Peyer's patch (tissue), 4 donors: ENCODE measurements at regions not wholly inside any gene's neighbourhood (a gene's known extent, or its start where the extent isn't known, plus 50 kb on each side); places are given as distances from the start of the nearest gene placed in this dataset.

Source experiments
- DNase-seq, 3 donors: peaks; one replicate each; pipeline ENCODE4 v3.0.0-alpha.2; 2017 to 2019
- H3K27ac ChIP-seq, 4 donors: fragments of 200-600 bp; sonication (generic); one replicate each; pipeline ENCODE4 v1.5.1; 2016 to 2019
- H3K27me3 ChIP-seq, 2 donors: fragments of 200-600 bp; sonication (generic); one replicate each; pipeline ENCODE4 v1.5.1; 2019
- H3K36me3 ChIP-seq, 3 donors: fragments of 200-600 bp; sonication (generic); one replicate each; pipeline ENCODE4 v1.5.1; 2016 to 2019
- H3K4me1 ChIP-seq, 4 donors: fragments of 200-600 bp; sonication (generic); one replicate each; pipeline ENCODE4 v1.5.1; 2016 to 2019
- H3K4me3 ChIP-seq, 4 donors: fragments of 200-600 bp; sonication (generic); 1 replicate in 3 of 4; 2 replicates in 1 of 4; pipeline ENCODE4 v1.5.1; 2016 to 2019; ENCODE audit warnings: mild to moderate bottlenecking in 1 of 4
- H3K9me3 ChIP-seq, 4 donors: fragments of 200-600 bp; sonication (generic); one replicate each; pipeline ENCODE4 v1.5.1; 2016 to 2019; ENCODE audit warnings: mild to moderate bottlenecking in 1 of 4
- CTCF ChIP-seq, 6 experiments: fragments of 450-650 bp in 4 of 6; fragments of 200-600 bp in 2 of 6; sonication (generic) in 1 of 6; IDR thresholded peaks; one replicate each; pipeline ENCODE4 v1.5.1; 2017 to 2019; ENCODE audit warnings: antibody characterized with exemption in 6 of 6, mild to moderate bottlenecking in 3 of 6, moderate library complexity in 1 of 6
- POLR2A ChIP-seq, 2 donors: fragments of 450-650 bp; IDR thresholded peaks; one replicate each; pipeline ENCODE4 v1.5.1; 2017; ENCODE audit warnings: antibody characterized with exemption in 2 of 2, mild to moderate bottlenecking in 2 of 2, moderate library complexity in 2 of 2

GRCh38 chr2:198390670-198391069 lies 586.3 kb downstream of the PLCL1 start:
- Histone ChIP-seq H3K4me3 (no peak overlapping the region), H3K27ac (no peak overlapping the region), H3K9me3 (no peaks in the 10 kb centered on the region), H3K27me3 (no peaks in the 10 kb centered on the region), H3K4me1 (peaks cover 0 to 8% (median 0%) of the 10 kb centered on the region in 4 donors), H3K36me3 (no peaks in the 10 kb centered on the region)
- TF ChIP-seq POLR2A (IDR thresholded peaks at IDR 0.05) (no peak), CTCF (IDR thresholded peaks at IDR 0.05) (no peak)
- DNase-seq = no peak

GRCh38 chr2:198387677-198388076 lies 583.3 kb downstream of the PLCL1 start:
- Histone ChIP-seq H3K27me3 (no peaks in the 10 kb centered on the region), H3K36me3 (no peaks in the 10 kb centered on the region)

GRCh38 chr2:198385856-198386255 lies 581.5 kb downstream of the PLCL1 start:
- H3K27ac ChIP-seq = no peak overlapping the region
- no peaks in the 10 kb centered on the region for H3K27me3 ChIP-seq
- no peak for TF ChIP-seq CTCF (IDR thresholded peaks at IDR 0.05)
- TF ChIP-seq POLR2A (IDR thresholded peaks at IDR 0.05) = no peak
- no peaks in the 10 kb centered on the region for H3K36me3 ChIP-seq
- H3K4me1 ChIP-seq = no peaks in the 10 kb centered on the region
- no peak overlapping the region for H3K4me3 ChIP-seq
- no peaks in the 10 kb centered on the region for H3K9me3 ChIP-seq
- no peak for DNase-seq

More at GRCh38 chr2:198387677-198388076, 583.3 kb downstream of the PLCL1 start:
- Histone ChIP-seq H3K9me3 (no peaks in the 10 kb centered on the region), H3K4me3 (no peak overlapping the region), H3K4me1 (no peaks in the 10 kb centered on the region), H3K27ac (no peak overlapping the region)
- DNase-seq = no peak
- no peak for TF ChIP-seq POLR2A (IDR thresholded peaks at IDR 0.05)
- TF ChIP-seq CTCF (IDR thresholded peaks at IDR 0.05) = no peak

GRCh38 chr2:198385326-198385725 lies 580.9 kb downstream of the PLCL1 start:
- no peaks in the 10 kb centered on the region for H3K9me3 ChIP-seq
- H3K27ac ChIP-seq = no peak overlapping the region
- TF ChIP-seq CTCF (IDR thresholded peaks at IDR 0.05) = no peak
- no peak for TF ChIP-seq POLR2A (IDR thresholded peaks at IDR 0.05)
- no peak overlapping the region for H3K4me3 ChIP-seq
- H3K36me3 ChIP-seq = no peaks in the 10 kb centered on the region
- no peak for DNase-seq
- H3K27me3 ChIP-seq = no peaks in the 10 kb centered on the region
- no peaks in the 10 kb centered on the region for H3K4me1 ChIP-seq

GRCh38 chr2:198383392-198383791 lies 579.0 kb downstream of the PLCL1 start:
- DNase-seq = no peak
- Histone ChIP-seq H3K27me3 (no peaks in the 10 kb centered on the region), H3K4me3 (no peak overlapping the region), H3K27ac (no peak overlapping the region), H3K9me3 (no peaks in the 10 kb centered on the region), H3K4me1 (no peaks in the 10 kb centered on the region), H3K36me3 (no peaks in the 10 kb centered on the region)
- TF ChIP-seq POLR2A (IDR thresholded peaks at IDR 0.05) (no peak), CTCF (IDR thresholded peaks at IDR 0.05) (no peak)

GRCh38 chr2:198382811-198383210 lies 578.4 kb downstream of the PLCL1 start:
- Histone ChIP-seq H3K27me3 (no peaks in the 10 kb centered on the region), H3K4me3 (no peak overlapping the region), H3K4me1 (no peaks in the 10 kb centered on the region), H3K36me3 (no peaks in the 10 kb centered on the region), H3K27ac (no peak overlapping the region), H3K9me3 (no peaks in the 10 kb centered on the region)
- DNase-seq = no peak
- TF ChIP-seq CTCF (IDR thresholded peaks at IDR 0.05) (no peak), POLR2A (IDR thresholded peaks at IDR 0.05) (no peak)
